DND-41 (cell line): ENCODE measurements at regions not wholly inside any gene's neighbourhood (a gene's known extent, or its start where the extent isn't known, plus 50 kb on each side); places are given as distances from the start of the nearest gene placed in this dataset.

Source experiments
- ATAC-seq: fragments of 200-7000 bp; cut with Tn5 transposase; 3 replicates; pipeline ENCODE4 v1.9.1; 2021; ENCODE audit warnings: low read depth; ENCODE audit not compliant: insufficient read depth
- DNase-seq: peaks from one replicate; pipeline ENCODE4 v3.0.0-alpha.2; 2020
- H2AFZ ChIP-seq: 2 replicates; pipeline ENCODE4 v1.6.0; 2012; ENCODE audit warnings: low read depth, low read length
- H3K27ac ChIP-seq: 2 replicates; pipeline ENCODE4 v1.5.1; 2012; ENCODE audit warnings: low read length, inconsistent platforms
- H3K27me3 ChIP-seq: fragments of 200-600 bp; sonication (generic); 2 replicates; pipeline ENCODE4 v1.6.0; 2012; ENCODE audit warnings: low read length, mild to moderate bottlenecking, inconsistent platforms; ENCODE audit not compliant: insufficient read depth, poor library complexity
- H3K36me3 ChIP-seq: 2 replicates; pipeline ENCODE4 v1.5.1; 2012; ENCODE audit warnings: low read length, inconsistent platforms; ENCODE audit not compliant: insufficient read depth
- H3K4me1 ChIP-seq: 2 replicates; pipeline ENCODE4 v1.5.1; 2012; ENCODE audit warnings: mild to moderate bottlenecking, low read length; ENCODE audit not compliant: insufficient read depth
- H3K4me2 ChIP-seq: 2 replicates; pipeline ENCODE4 v1.6.0; 2012; ENCODE audit warnings: mild to moderate bottlenecking, moderate library complexity, low read length, inconsistent platforms; ENCODE audit not compliant: insufficient read depth
- H3K4me3 ChIP-seq, 2 experiments: fragments of 200-600 bp in 1 of 2; shearing (Covaris generic) in 1 of 2; 2 replicates each; pipeline ENCODE4 v1.5.1; 2012 to 2016; ENCODE audit warnings: inconsistent platforms in 2 of 2, low read length in 2 of 2, mild to moderate bottlenecking in 2 of 2, low read depth in 1 of 2, moderate library complexity in 1 of 2
- H3K79me2 ChIP-seq: 2 replicates; pipeline ENCODE4 v1.6.0; 2012; ENCODE audit warnings: low read length, inconsistent platforms; ENCODE audit not compliant: insufficient read depth
- H3K9ac ChIP-seq: 2 replicates; pipeline ENCODE4 v1.6.0; 2012; ENCODE audit warnings: low read depth, mild to moderate bottlenecking, inconsistent platforms, low read length, moderate library complexity
- H3K9me3 ChIP-seq: 2 replicates; pipeline ENCODE4 v1.5.1; 2012; ENCODE audit warnings: low read length, moderate library complexity, mild to moderate bottlenecking, inconsistent platforms; ENCODE audit not compliant: insufficient read depth, severe bottlenecking
- H4K20me1 ChIP-seq: 2 replicates; pipeline ENCODE4 v1.6.0; 2012; ENCODE audit warnings: low read length; ENCODE audit not compliant: insufficient read depth
- CTCF ChIP-seq: IDR thresholded peaks from 2 replicates; pipeline ENCODE4 v1.5.1; 2012; ENCODE audit warnings: borderline replicate concordance, low read length, moderate library complexity, mild to moderate bottlenecking; ENCODE audit not compliant: poor library complexity, severe bottlenecking; ENCODE audit errors: extremely low read depth
- EZH2 ChIP-seq: IDR thresholded peaks from 3 replicates; pipeline ENCODE4 v1.6.1; 2012; ENCODE audit warnings: borderline replicate concordance, low read depth, mild to moderate bottlenecking, moderate library complexity, low read length, inconsistent platforms; ENCODE audit not compliant: severe bottlenecking

- no peaks in the 10 kb centered on the region for H3K79me2 ChIP-seq
- no peaks in the 10 kb centered on the region for H3K9me3 ChIP-seq
- DNase-seq (no peak), ATAC-seq (no peak)
- no peak overlapping the region for H2AFZ ChIP-seq
- no peaks in the 10 kb centered on the region for H4K20me1 ChIP-seq
- H3K36me3 ChIP-seq: no peaks in the 10 kb centered on the region
- no peak overlapping the region for H3K27ac ChIP-seq
- peaks cover 12% of the 10 kb centered on the region for H3K27me3 ChIP-seq
- no peaks in the 10 kb centered on the region for H3K4me1 ChIP-seq
- H3K4me2 ChIP-seq: no peak overlapping the region
- H3K4me3 ChIP-seq: no peak overlapping the region
- no peak overlapping the region for H3K9ac ChIP-seq
- TF ChIP-seq CTCF (no peak), EZH2 (no peak)
These were observed 466.5 kb downstream of the MATN1 start for GRCh38 chr1:30256911-30257310.

GRCh38 chr1:30255111-30255724 lies 468.2 kb downstream of the MATN1 start:
- TF ChIP-seq EZH2 (no peak), CTCF (no peak)
- no peak overlapping the region for H3K9ac ChIP-seq
- no peak overlapping the region for H3K4me3 ChIP-seq
- H3K36me3 ChIP-seq: no peaks in the 10 kb centered on the region
- H3K79me2 ChIP-seq: no peaks in the 10 kb centered on the region
- H2AFZ ChIP-seq: no peak overlapping the region
- H4K20me1 ChIP-seq: no peaks in the 10 kb centered on the region
- ATAC-seq: no peak
- H3K4me2 ChIP-seq: no peak overlapping the region
- no peaks in the 10 kb centered on the region for H3K4me1 ChIP-seq
- H3K27ac ChIP-seq: no peak overlapping the region
- H3K9me3 ChIP-seq: no peaks in the 10 kb centered on the region
- peaks cover 12% of the 10 kb centered on the region for H3K27me3 ChIP-seq
- DNase-seq: no peak

GRCh38 chr1:30253807-30254440 lies 469.5 kb downstream of the MATN1 start:
- H3K9ac ChIP-seq: no peak overlapping the region
- no peaks in the 10 kb centered on the region for H3K9me3 ChIP-seq
- no peak overlapping the region for H3K4me2 ChIP-seq
- H4K20me1 ChIP-seq: no peaks in the 10 kb centered on the region
- TF ChIP-seq CTCF: no peak
- no peak for TF ChIP-seq EZH2
- no peaks in the 10 kb centered on the region for H3K36me3 ChIP-seq
- H3K4me1 ChIP-seq: no peaks in the 10 kb centered on the region
- H3K27ac ChIP-seq: no peak overlapping the region
- ATAC-seq: no peak
- no peak overlapping the region for H3K4me3 ChIP-seq
- no peak for DNase-seq
- no peak overlapping the region for H2AFZ ChIP-seq
- no peaks in the 10 kb centered on the region for H3K79me2 ChIP-seq
- H3K27me3 ChIP-seq: peaks cover 9% of the 10 kb centered on the region
